Stimulated activated CD4-positive, alpha-beta T cell treated with anti-CD3 and anti-CD28 coated beads, Interleukin-1b, Interleukin-23, amount 100 ng/mL, for 48 hours (primary cell): ENCODE measurements at regions not wholly inside any gene's neighbourhood (a gene's known extent, or its start where the extent isn't known, plus 50 kb on each side); places are given as distances from the start of the nearest gene placed in this dataset.
"Not testable (repeated sequence)": the region's sequence is repeated elsewhere in the genome, so short reads cannot be mapped to it uniquely, and the experiment has no call there.

Experiments
- DNase-seq: peaks from one replicate; pipeline ENCODE4 v3.0.0-alpha.2; 2020

DNA sequence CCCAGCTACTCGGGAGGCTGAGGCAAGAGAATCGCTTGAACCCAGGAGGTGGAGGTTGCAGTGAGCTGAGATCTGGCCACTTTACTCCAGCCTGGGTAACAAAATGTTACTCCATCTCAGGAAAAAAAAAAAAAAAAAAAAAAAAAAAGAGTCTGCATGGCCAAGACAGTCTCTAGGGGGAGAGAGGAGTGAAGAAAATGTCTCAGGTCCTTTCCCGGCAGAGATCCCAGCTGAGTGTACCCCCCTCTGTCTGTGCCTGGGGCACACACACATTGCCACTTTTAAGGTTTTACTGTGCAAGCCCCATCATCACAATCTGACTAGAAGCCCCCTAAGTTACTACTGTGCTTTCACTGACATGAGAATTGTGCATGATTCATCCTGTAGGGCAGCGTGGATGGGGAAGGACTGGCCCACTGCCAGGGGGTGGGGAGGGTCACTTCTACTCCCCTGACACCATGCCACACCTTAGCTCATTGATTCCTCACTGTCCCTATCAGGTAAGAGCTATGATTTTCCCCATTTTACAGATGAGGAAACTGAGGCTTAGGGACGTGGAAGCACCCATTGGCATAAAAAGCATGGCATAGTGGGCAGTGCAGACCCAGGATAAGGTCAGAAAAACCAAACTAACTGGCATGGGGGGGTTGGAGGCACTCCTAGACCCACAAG is 102.3 kb upstream of the LARP1 start:
- DNase-seq, result no peak

DNA sequence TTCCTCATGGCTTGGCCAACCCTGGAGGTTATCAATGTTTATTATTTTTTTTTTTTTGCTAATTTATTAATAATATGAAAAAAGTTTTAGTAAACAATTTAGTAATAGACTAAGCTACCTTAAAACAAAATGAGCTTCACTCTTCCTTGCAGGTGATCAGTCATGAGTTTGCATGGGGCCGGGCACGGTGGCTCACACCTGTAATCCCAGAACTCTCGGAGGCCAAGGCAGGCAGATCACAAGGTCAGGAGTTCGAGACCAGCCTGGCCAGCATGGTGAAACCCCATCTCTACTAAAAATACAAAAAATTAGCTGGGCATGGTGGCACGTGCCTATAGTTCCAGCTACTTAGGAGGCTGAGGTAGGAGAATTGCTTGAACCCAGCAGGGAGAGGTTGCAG is 103.4 kb upstream of the LARP1 start:
- not testable (repeated sequence) for DNase-seq

DNA sequence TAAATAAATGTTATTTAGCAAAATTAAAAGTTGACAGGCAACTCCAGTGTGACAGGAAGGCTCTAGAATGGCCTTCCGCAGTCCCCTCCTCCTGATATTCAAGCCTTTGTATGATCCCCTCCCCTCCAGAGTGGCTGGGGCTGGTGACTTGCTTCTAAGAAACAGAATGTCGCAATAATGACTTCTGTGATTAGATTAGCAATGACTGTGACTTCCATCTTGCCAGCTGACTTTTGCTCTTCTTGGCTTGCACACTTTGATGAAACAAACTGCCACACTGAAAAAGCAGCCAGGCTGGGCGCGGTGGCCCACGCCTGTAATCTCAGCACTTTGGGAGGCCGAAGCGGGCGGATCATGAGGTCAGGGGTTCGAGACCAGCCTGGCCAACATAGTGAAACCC is 106.5 kb upstream of the LARP1 start:
- no peak for DNase-seq

DNA sequence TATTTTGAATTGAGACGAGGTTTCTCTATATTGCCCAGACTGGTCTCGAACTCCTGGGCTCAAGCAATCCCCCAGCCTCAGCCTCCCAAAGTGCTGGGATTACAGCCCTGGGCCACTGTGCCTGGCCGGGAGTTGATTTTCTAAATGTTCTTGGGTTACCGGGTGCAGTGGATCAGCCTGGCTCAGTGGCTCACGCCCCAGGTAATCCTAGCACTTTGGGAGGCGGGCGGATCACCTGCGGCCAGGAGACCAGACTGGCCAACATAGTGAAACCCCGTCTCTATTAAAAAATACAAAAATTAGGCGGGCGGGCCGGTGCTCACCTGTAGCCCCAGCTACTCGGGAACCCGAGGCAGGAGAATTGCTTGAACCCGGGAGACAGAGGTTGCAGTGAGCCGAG is 106.9 kb upstream of the LARP1 start:
- no peak for DNase-seq

DNA sequence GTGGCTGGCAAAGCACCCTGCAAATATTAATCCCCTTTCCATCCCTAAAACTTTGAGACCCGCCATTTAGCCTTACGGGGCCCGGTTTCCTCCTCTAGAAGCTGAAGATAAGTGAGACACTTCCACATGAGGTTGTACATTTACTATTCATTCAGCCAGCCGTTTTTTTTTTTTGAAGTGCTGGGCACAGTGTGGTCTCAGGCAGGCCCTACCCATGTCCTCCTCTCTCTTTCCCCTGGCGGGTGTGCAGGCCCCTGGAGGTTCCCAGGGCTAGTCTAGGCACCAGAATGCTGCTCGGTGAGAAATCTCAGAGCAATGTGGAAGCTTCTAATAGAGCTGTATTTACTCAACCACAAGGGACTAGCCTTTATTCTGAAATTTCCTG is 107.4 kb upstream of the LARP1 start:
- no peak for DNase-seq

DNA sequence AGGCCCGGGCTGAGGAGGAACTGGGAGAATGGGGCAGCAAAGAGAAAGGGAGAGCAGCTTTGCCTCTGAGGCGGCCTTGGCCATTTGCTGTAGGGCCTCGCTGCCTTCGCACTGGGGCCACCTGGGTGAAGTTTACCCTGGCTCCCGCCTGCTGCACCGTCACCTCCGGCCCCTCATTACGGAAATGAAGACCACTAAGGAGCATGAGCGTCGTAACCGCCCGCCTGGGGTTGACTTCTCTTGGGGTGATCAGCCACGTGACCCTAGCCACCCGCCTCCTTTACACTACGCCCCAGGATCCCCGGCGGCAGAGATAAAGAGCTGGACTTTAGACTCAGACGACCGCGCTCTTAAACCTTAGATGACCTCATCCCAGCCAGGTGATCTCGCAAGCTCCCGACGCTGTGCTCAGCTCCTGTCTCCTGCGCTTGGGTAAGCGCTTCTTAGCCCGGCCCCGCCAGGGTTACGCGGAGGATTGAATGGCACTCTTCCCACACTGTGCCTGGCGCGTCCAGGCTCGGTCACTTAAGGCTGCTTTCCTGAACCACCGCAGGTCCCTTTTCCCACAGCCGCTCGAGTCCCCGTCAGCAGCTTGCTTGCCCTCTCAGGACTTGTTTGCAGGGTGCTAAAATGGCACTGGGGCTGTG is 107.9 kb upstream of the LARP1 start:
- DNase-seq, result no peak

DNA sequence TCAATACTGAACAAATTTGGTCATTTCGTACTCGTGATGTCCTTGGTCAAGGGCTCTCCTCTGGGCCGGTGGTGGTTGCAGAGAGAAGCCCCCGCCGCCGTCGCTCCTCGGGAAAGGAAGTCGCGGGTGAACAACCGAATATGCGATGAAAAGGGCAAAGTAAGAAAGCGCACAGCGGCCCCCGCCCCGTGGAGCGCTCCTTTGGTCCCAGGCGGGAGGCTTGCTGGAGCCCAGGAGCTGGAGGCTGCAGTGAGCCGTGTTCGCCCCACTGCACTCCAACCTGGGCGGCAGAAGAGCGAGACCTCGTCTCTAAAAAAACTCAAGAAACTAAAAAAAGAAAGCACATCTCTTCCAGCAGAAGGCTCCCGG is 108.4 kb upstream of the LARP1 start:
- DNase-seq, result no peak

DNA sequence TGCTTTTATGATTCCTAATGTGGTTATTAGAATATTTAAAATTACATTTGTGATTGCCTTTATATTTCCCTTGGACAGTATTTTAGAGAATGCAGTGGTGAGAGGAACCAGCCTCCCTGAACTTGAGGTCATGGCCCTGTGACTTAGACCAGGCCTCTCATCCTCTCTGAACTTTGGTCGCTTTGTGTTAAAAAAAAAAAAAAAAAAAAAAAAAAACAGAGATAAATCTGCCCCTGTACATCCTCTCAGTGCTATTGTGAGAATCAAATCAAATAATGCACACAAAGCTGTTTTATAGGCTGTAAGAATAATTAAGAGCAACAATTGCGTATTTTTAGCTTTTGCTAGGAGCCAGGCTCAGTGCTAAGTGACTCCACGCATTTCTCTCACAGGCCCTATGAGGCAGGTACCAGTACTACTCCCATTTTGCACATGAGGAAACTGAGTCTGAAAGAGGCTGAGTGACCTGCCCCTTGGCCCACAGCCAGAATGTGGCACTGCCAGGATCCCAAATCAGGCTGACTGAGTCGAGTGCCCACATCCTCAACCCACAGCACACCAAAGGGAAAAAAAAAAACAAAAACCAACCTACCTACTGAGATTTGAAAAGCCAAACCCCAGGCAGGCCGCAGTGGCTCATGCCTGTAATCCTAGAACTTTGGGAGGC is 110.3 kb upstream of the LARP1 start:
- no peak for DNase-seq

DNA sequence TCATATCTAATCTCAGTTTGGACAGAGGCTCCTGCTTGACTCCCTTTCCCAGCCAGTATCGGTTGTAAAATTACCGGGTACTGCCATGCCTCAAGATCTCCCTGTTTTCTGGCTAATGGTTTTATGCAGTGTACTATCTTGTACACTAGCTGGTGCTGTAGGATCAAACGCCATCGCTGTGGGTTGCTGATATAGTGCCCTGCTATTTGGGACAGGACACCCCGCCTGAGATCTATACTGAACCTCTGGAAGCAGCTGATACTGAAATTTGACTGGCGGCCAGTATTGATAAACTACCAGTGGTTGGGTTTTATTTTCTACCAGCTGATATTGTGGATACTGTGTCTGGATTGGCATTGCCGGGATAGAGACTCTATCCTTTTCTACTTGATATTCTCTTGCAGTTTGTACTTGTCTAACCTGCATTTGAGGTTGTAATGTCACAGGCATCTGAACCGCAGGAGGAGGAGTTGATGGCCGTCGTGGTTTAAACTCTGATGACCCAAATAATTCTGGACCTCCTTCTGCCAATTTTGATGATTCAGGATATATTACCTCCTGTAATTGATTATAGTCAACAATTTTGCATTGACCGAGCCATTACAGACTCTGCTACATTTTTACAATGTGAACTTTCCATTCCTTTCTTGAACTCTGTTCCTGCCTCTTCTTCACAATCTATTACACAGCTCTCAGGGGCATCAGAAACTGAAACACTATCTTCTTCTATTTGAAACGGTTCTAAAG is 112.5 kb upstream of the LARP1 start:
- DNase-seq, result no peak

DNA sequence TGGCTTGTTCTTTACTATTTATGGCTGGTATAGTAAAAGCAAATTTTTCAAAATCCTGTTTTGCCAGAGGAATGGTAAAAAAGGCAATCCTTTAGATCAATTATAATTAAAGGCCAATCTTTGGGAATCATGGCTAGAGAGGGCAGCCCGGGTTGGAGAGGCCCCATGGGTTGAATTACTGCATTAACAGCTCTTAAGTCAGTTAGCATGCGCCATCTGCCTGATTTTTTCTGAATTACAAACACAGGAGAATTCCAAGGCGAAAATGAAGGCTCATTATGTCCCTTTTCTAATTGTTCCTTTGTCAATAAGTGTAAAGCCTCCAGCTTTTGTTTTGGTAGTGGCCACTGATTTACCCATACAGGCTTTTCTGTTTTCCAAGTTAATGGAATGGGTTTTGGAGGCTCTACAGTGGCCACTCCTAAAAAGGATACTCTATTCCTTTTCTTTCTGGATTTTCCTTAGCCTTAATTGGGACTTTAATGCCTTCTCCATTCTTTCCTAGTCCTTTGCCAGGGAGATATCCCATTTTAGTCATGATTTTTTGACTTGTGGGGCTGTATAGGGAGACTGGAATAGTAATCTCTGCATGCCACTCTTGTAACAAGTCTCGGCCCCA is 114.9 kb upstream of the LARP1 start:
- not testable (repeated sequence) for DNase-seq

DNA sequence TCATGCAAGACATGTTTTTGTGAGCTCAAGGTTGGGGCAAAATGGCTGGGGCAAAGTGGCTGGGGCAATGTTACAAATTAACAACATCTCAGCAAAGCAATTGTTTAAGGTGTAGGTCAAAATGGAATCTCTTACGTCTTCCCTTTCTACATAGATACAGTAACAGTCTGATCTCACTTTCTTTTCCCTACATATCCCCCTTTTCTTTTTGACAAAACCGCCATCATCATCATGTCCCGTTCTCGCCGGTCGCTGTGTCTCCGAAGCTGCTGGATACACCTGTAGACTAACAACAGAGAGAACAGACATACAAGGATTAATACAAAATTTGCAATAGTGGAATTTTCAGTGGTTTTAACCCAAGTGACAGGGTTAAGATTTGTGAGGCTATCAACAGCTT is 118.4 kb upstream of the LARP1 start:
- DNase-seq, result not testable (repeated sequence)

DNA sequence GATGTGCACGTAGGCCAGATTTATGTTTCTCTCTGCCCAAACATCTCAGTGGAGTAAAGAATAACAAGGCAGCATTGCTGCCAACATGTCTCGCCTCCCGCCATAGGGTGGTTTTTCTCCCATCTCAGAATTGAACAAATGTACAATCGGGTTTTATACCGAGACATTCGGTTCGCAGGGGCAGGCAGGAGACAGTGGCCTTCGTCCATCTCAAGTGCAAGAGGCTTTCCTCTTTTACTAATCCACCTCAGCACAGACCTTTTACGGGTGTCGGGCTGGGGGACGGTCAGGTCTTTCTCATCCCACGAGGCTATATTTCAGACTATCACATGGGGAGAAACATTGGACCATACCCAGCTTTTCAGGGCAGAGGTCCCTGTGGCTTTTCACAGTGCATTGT is 118.9 kb upstream of the LARP1 start:
- DNase-seq, result not testable (repeated sequence)

DNA sequence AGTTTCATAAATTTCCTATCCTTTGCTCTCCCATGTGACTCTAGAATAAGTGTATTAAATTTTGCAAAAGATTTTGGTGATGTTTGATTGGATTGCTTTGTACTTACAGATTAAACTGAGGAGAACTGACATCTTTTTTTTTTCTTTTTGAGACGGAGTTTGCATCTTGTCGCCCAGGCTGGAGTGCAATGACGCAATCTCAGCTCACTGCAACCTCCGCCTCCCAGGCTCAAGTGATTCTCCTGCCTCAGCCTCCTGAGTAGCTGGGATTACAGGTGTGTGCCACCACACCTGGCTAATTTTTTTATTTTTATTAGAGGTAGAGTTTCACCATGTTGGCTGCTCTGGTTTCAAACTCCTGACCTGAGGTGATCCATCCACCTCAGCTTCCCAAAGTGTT is 121.4 kb upstream of the LARP1 start:
- not testable (repeated sequence) for DNase-seq

DNA sequence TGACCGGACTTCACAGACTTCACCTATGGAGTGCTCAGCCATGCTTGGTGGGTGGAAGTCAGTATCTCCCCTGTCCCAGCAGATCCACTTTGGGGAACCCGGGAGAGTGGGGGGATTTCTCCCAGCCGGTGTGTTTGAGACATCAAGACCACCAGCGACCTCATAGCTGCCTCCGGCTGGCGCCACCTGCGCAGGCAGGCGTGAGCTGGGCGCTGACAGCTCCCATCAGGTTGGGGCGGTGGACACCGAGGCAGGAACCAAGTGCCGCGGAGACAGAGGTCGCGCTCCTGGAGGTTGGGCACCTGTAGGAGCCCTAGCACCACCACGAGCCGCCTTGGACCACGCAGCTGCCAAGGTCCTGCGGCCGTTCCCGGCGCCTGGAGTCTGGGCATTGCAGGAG is 124.0 kb upstream of the LARP1 start:
- DNase-seq, result no peak

DNA sequence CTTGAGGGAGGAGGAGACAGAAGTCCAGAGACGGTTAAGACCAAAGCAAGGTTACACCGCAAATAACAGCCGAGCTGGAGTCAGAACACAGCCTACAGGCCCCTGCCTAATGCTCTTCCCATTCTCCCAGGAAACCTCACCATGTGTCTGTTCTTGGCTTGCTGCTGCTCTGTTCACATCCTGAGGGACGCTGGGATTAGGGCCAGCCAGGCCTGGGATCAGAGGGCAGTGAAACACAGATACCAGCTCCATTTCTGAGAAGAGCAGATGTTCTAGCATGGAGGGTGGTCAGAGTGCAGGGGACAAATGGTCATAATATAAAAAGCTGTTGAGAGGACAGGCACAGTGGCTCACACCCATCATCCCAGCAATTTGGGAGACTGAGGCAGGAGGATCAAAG is 124.8 kb upstream of the LARP1 start:
- DNase-seq, result no peak

DNA sequence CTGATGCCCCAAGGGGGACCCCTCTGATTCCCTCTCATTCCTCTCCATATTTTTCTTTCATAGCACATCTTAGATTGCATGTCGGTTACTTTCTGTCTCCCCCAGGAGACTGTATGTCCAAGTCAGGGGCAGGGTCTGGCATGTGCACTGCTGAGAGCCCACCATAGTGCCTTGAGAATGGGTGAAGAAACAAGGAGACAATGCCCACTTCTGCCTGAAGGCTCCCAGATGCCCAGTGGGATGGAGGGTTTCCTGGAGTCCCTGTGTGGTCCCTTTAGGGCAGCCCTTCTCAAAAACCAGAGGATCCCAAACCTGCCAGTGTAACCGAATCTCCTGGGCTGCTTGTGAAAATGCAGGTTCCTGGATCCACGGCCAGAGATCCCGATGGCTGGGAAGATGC is 126.5 kb upstream of the LARP1 start:
- no peak for DNase-seq

DNA sequence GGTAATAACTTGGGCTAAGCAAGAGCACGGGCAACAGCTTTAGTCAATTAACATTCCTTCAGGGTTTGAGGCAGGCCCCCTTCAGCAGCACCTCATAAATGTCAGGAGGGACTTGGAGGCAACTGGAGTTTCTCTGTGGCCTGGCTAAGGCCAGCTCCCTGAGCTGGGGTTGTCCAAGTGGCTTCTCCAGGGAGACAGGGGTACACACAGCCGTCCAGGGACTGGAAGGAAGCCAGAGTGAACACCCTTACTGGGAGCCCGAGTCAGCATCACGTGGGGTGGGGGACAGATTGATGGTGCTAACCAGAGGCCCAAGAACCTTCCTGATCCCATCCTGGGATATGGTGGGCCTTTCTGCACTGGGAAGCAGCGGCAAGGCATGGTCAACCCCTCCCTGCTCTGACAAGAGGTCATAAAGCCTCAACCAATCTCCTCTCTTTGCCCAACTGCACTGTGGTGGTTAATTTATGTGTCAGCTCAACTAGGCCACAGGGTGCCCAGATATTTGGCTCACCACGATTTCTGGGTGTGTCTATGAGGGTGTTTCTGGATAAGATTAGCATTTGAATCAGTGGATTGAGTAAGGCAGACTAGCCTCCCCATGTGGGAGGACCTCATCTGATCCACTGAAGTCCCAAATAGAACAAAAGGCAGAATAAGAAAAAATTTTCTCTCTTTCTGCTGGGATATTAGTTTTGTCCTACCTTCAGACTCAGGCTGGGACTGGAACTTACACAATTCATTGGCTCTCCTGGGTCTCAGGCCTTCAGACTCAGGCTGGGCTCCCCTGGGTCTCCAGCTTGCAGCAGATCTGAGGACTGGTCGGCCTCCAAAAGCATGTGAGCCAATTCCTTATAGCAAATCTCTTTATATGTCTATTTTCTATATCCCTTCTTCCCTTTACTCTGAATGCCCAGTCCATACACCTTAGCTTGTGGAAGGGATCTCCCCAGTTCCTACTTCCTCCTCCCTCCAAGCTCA is 127.2 kb upstream of the LARP1 start:
- DNase-seq, result no peak

DNA sequence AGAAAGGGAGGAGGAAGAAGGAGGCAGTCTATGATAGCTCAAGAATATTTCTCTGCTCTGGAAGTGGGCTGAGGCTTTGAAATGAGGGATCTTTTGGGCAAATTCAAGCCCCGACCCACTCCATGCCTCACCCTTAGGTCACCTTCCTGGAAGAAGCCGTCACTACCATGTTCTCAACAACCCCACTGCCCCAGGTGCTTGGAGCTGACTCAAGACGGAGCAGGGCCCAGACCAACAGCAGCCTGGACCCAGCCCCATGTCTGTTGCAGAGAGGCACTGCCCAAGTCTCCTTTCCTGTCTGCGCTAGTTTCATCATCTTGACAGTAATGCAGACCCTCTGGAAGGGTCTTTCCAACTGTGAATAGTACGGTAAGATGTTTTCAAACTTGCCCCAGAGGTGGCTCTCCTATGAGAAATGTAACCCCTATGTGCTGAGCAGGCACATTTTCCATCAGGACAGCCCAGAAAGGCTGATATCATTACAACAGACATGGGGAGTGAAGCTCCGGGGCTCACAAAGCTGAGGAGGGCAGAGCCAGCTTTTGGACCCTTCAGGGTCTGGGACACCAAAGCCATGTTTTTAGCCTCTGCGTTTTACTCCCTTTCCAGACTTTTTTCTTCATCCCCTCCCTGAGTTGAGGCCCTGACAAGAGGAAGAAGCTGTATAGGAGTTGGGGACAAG is 128.2 kb upstream of the LARP1 start:
- no peak for DNase-seq

DNA sequence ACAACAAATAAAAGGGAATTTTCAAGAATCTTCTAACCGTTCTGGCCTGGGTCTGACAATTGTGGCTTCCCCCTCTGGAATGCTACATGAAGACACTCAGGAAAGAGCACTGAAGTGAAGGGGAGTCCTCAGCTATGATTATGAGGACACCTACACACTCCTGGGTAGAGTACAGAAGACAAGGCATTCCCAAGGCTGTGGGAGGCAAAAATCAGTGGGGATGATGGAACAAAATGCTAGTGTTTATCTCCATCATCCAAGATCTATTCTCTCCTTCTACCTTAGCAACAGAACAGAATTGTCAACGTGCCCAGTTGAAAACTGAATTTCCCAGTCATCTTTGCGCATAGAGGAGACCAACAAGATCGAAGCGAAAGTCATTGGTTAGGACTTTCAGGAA is 130.1 kb upstream of the LARP1 start:
- no peak for DNase-seq

DNA sequence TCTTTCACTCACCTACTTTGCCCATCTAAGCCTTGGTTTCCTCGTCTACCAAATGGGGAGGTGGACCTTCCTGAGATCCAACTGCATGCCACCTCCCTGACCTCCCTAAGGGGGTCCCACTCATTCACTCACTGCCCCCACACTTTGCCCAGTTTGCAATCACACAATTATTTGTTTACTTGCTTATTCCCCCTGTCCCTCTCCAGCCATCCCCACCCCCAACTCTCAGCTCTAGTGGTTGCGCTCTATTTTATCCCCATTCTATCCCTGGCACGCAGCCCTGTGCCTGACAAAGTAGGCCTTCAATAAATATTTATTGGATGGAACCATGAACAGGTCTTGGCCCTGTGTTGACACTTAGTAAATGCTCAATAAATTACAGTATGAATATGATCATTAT is 130.8 kb upstream of the LARP1 start:
- no peak for DNase-seq

DNA sequence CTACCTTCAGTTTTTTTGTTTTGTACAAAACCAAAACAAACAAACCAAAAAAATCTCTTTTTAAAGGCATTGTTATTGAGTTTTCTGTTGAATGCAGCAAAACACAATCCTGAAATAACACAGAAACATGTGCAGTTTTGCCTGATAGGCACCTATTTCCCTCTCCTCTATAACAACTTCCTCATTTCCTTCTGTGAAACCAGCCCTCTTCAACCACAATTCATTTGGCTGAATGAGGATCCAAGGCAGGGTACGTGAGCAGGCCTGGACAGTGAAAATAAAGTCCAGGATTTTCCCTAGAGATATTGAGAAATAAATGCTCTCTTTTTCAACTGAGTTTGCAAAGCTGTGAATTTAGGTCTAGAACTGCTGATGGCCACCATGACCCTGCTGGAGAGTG is 134.8 kb upstream of the LARP1 start:
- DNase-seq, result no peak

DNA sequence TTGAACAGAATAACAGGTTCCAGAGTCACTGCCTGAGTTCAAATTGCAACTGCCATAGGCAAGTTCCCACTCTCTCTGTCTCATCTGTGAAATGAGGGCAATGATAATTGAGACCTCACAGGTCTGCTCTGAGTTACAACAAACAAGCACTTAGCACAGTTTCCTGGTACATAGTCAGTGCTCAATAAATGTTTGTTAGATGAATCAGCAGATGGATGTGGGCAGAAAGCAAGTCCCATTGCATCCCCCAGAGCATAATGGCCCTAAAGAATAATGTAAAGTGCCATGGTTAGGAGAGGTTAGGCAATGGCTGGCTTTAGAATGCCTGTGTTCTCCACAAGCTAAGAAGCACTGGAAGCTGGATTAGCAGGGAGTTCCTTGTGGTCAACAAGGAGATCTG is 136.5 kb upstream of the LARP1 start:
- no peak for DNase-seq
